Fibroblast of lung (primary cell): ENCODE measurements at regions not wholly inside any gene's neighbourhood (a gene's known extent, or its start where the extent isn't known, plus 50 kb on each side); places are given as distances from the start of the nearest gene placed in this dataset.

ENCODE experiments used
- DNase-seq, 2 donors: peaks; one replicate each; pipeline versions ENCODE4 v3.0.0 to v3.0.0-alpha.2; 2010; ENCODE audit warnings: low read depth in 2 of 2
- H2AFZ ChIP-seq: 2 replicates; pipeline ENCODE4 v1.5.1; 2012; ENCODE audit warnings: low read length, control low read depth, inconsistent platforms
- H3K27ac ChIP-seq: 2 replicates; pipeline ENCODE4 v1.5.1; 2011; ENCODE audit warnings: low read length, control low read depth; ENCODE audit not compliant: insufficient read depth
- H3K27me3 ChIP-seq: 2 replicates; pipeline ENCODE4 v1.5.1; 2011; ENCODE audit warnings: mild to moderate bottlenecking, low read length; ENCODE audit not compliant: control insufficient read depth, insufficient read depth
- H3K36me3 ChIP-seq: 2 replicates; pipeline ENCODE4 v1.5.1; 2011; ENCODE audit warnings: low read length; ENCODE audit not compliant: control insufficient read depth, insufficient read depth
- H3K4me1 ChIP-seq: 2 replicates; pipeline ENCODE4 v1.5.1; 2011; ENCODE audit warnings: low read length; ENCODE audit not compliant: control insufficient read depth, insufficient read depth; ENCODE audit errors: extremely low read depth
- H3K4me2 ChIP-seq: 2 replicates; pipeline ENCODE4 v1.5.1; 2011; ENCODE audit warnings: low read length, control low read depth; ENCODE audit not compliant: insufficient read depth; ENCODE audit errors: extremely low read depth
- H3K4me3 ChIP-seq, 4 experiments: fragments of 200-600 bp in 1 of 4; sonication (generic) in 1 of 4; replicated peaks in 1 of 4; 2 replicates each; pipeline ENCODE4 v1.5.1; 2011 to 2016; ENCODE audit warnings: low read length in 4 of 4, low read depth in 3 of 4, mild to moderate bottlenecking in 3 of 4, control low read depth in 2 of 4, inconsistent platforms in 1 of 4, mixed read lengths in 1 of 4; ENCODE audit not compliant: insufficient read depth in 1 of 4; ENCODE audit errors: control extremely low read depth in 1 of 4
- H3K79me2 ChIP-seq: 2 replicates; pipeline ENCODE4 v1.5.1; 2012; ENCODE audit warnings: mild to moderate bottlenecking, low read length, inconsistent platforms; ENCODE audit not compliant: control insufficient read depth, insufficient read depth
- H3K9ac ChIP-seq: 2 replicates; pipeline ENCODE4 v1.5.1; 2011; ENCODE audit warnings: mild to moderate bottlenecking, low read length, control low read depth; ENCODE audit not compliant: insufficient read depth
- H3K9me3 ChIP-seq: 2 replicates; pipeline ENCODE4 v1.5.1; 2012; ENCODE audit warnings: low read depth, low read length; ENCODE audit not compliant: control insufficient read depth, insufficient read depth
- H4K20me1 ChIP-seq: 2 replicates; pipeline ENCODE4 v1.5.1; 2011; ENCODE audit warnings: low read length; ENCODE audit not compliant: control insufficient read depth, insufficient read depth; ENCODE audit errors: extremely low read depth
- EZH2 ChIP-seq: IDR thresholded peaks from 2 replicates; pipeline ENCODE4 v1.5.1; 2012; ENCODE audit warnings: low read length, control low read depth, mild to moderate bottlenecking; ENCODE audit errors: missing control alignments
- TF ChIP-seq, protein P1 (sequence below), 2 donors: IDR thresholded peaks in 1 of 2; conservative IDR thresholded peaks in 1 of 2; 1 replicate in 1 of 2; 2 replicates in 1 of 2; pipeline ENCODE4 v1.5.1; 2011 to 2012; ENCODE audit warnings: low read length in 2 of 2, control low read depth in 1 of 2, inconsistent platforms in 1 of 2, low read depth in 1 of 2, mild to moderate bottlenecking in 1 of 2

DNA sequence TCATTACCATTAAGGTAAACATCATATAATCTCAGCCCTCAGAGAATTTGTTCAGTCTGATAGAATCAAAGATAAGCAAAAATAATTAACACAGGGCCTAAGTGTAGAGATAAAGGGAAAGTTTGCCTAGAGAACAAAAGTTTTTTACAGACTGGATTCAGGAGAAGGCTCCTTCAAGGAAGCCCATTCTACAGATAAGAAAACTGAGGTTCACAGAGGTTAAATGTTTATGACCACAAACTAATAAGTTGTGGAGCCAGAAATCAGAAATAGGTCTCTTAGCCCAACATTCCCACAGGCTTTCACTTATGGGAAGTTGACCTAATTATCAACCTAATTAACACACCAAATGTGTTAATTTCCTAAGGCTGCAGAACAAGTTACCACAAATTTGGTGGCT is 110.7 kb downstream of the ZMAT3 start:
- TF ChIP-seq EZH2 = no peak
- TF ChIP-seq, protein P1, sequence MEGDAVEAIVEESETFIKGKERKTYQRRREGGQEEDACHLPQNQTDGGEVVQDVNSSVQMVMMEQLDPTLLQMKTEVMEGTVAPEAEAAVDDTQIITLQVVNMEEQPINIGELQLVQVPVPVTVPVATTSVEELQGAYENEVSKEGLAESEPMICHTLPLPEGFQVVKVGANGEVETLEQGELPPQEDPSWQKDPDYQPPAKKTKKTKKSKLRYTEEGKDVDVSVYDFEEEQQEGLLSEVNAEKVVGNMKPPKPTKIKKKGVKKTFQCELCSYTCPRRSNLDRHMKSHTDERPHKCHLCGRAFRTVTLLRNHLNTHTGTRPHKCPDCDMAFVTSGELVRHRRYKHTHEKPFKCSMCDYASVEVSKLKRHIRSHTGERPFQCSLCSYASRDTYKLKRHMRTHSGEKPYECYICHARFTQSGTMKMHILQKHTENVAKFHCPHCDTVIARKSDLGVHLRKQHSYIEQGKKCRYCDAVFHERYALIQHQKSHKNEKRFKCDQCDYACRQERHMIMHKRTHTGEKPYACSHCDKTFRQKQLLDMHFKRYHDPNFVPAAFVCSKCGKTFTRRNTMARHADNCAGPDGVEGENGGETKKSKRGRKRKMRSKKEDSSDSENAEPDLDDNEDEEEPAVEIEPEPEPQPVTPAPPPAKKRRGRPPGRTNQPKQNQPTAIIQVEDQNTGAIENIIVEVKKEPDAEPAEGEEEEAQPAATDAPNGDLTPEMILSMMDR (conservative IDR thresholded peaks at IDR 0.05 in 1 of 2, IDR thresholded peaks at IDR 0.05 in 1 of 2; ENCODE audit: low read depth in 1 of 2, low read length in 2 of 2) = no peak
- Histone ChIP-seq H3K36me3 (no peaks in the 10 kb centered on the region), H3K4me1 (no peaks in the 10 kb centered on the region), H3K9me3 (no peaks in the 10 kb centered on the region), H3K27ac (no peak overlapping the region), H2AFZ (no peak overlapping the region), H3K4me2 (no peak overlapping the region), H3K27me3 (no peaks in the 10 kb centered on the region), H3K79me2 (no peaks in the 10 kb centered on the region), H3K4me3 (no peak overlapping the region), H4K20me1 (no peaks in the 10 kb centered on the region), H3K9ac (no peak overlapping the region)
- DNase-seq = no peak

DNA sequence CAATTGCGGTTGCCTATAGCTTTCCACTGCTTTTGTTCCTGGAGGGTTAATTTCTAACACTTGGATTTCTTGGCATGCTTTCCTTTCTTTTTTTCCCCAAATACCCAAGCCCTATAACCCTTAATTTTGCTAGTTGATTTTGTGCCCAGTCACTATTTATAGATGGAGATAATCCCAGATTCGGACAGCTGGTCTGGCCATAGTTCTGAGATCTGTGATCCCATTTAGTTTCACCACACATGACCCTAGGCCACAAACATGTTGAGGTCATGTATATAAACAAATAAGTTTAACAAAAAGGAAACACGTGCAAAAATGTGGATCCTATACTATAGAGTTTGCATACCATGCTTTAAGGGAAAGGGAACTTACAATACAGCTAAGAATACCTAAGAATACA is 111.4 kb downstream of the ZMAT3 start:
- Histone ChIP-seq H2AFZ (no peak overlapping the region), H3K27me3 (no peaks in the 10 kb centered on the region), H3K79me2 (no peaks in the 10 kb centered on the region), H3K4me3 (no peak overlapping the region), H3K27ac (no peak overlapping the region), H3K36me3 (no peaks in the 10 kb centered on the region), H3K4me1 (no peaks in the 10 kb centered on the region), H4K20me1 (no peaks in the 10 kb centered on the region), H3K9me3 (no peaks in the 10 kb centered on the region), H3K9ac (no peak overlapping the region), H3K4me2 (no peak overlapping the region)
- peak in 1 of 2 donors; percentile 72 for DNase-seq
- TF ChIP-seq, protein P1 (conservative IDR thresholded peaks at IDR 0.05 in 1 of 2, IDR thresholded peaks at IDR 0.05 in 1 of 2; ENCODE audit: low read depth in 1 of 2, low read length in 2 of 2) = no peak
- no peak for TF ChIP-seq EZH2

DNA sequence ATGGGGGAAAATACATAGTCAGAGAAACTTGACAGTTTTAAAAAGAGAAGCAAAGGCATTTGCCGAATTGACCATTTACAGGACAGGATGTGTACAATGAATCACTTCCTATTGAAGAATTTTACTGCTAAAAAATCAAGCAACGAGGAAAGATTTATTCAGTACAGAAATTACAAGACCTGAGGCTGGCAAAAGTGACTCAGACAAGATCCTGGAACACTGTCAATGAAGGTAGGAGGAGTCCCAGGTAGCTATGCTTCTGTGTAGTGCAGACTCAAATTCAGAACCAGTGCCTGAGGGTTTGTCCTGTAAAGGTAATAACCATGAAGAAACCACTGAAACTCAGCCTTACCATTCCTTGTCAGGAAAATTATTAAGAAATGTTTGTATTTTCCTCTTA is 120.9 kb downstream of the ZMAT3 start:
- no peaks in the 10 kb centered on the region for H3K36me3 ChIP-seq
- H2AFZ ChIP-seq = no peak overlapping the region
- H3K9ac ChIP-seq = no peak overlapping the region
- H3K4me2 ChIP-seq = no peak overlapping the region
- H3K9me3 ChIP-seq = no peaks in the 10 kb centered on the region
- H4K20me1 ChIP-seq = no peaks in the 10 kb centered on the region
- H3K27me3 ChIP-seq = no peaks in the 10 kb centered on the region
- H3K4me3 ChIP-seq = no peak overlapping the region
- DNase-seq = peak in 1 of 2 donors; percentile 8
- no peak overlapping the region for H3K27ac ChIP-seq
- TF ChIP-seq, protein P1 (conservative IDR thresholded peaks at IDR 0.05 in 1 of 2, IDR thresholded peaks at IDR 0.05 in 1 of 2; ENCODE audit: low read depth in 1 of 2, low read length in 2 of 2) = no peak
- TF ChIP-seq EZH2 = no peak
- H3K79me2 ChIP-seq = no peaks in the 10 kb centered on the region
- H3K4me1 ChIP-seq = no peaks in the 10 kb centered on the region
